Smooth muscle cell (in vitro differentiated cells): ENCODE measurements at regions not wholly inside any gene's neighbourhood (a gene's known extent, or its start where the extent isn't known, plus 50 kb on each side); places are given as distances from the start of the nearest gene placed in this dataset.

Experiments
- DNase-seq: peaks from one replicate; lab custom pipeline; 2025; ENCODE audit not compliant: unreplicated experiment; lab: John Stamatoyannopoulos, UW
- H2AFZ ChIP-seq: fragments of 200-600 bp; sonication (generic); 2 replicates; pipeline ENCODE4 v1.6.0; 2016; ENCODE audit warnings: antibody characterized with exemption, low read depth, mild to moderate bottlenecking
- H3F3A ChIP-seq: fragments of 200-600 bp; sonication (generic); 2 replicates; pipeline ENCODE4 v1.6.0; 2017; ENCODE audit warnings: antibody characterized with exemption, low read depth
- H3K27ac ChIP-seq: fragments of 200-600 bp; sonication (generic); 2 replicates; pipeline ENCODE4 v1.5.1; 2016; ENCODE audit warnings: low read depth, mild to moderate bottlenecking
- H3K27me3 ChIP-seq: fragments of 200-600 bp; sonication (generic); 2 replicates; pipeline ENCODE4 v1.6.1; 2016; ENCODE audit warnings: low read depth, mild to moderate bottlenecking
- H3K36me3 ChIP-seq: fragments of 200-600 bp; sonication (generic); 2 replicates; pipeline ENCODE4 v1.5.1; 2016; ENCODE audit warnings: low read depth
- H3K4me1 ChIP-seq: fragments of 200-600 bp; sonication (generic); 2 replicates; pipeline ENCODE4 v1.5.1; 2016; ENCODE audit warnings: low read depth
- H3K4me2 ChIP-seq: fragments of 200-600 bp; sonication (generic); 2 replicates; pipeline ENCODE4 v1.6.0; 2016; ENCODE audit warnings: mild to moderate bottlenecking
- H3K4me3 ChIP-seq: fragments of 200-600 bp; sonication (generic); 2 replicates; pipeline ENCODE4 v1.5.1; 2016; ENCODE audit warnings: mild to moderate bottlenecking
- H3K79me2 ChIP-seq: fragments of 200-600 bp; sonication (generic); 2 replicates; pipeline ENCODE4 v1.6.0; 2016; ENCODE audit warnings: low read depth, mild to moderate bottlenecking
- H3K9ac ChIP-seq: fragments of 200-600 bp; sonication (generic); 2 replicates; pipeline ENCODE4 v1.6.0; 2016; ENCODE audit warnings: low read depth
- H3K9me3 ChIP-seq: fragments of 200-600 bp; sonication (generic); replicated peaks from 2 replicates; pipeline ENCODE4 v1.5.1; 2016; ENCODE audit warnings: low read depth
- H4K20me1 ChIP-seq: fragments of 200-600 bp; sonication (generic); 2 replicates; pipeline ENCODE4 v1.6.0; 2016; ENCODE audit warnings: low read depth
- CTCF ChIP-seq: fragments of 200-600 bp; sonication (generic); IDR thresholded peaks from 2 replicates; pipeline ENCODE4 v1.5.1; 2017; ENCODE audit warnings: borderline replicate concordance, mild to moderate bottlenecking, antibody characterized with exemption; ENCODE audit not compliant: insufficient read depth, poor library complexity, severe bottlenecking
- WGBS: methylation state at CpG from one replicate; pipeline ENCODE4 v1.1.7; 2016; ENCODE audit warnings: low lambda C conversion rate; 5-methylcytosine and 5-hydroxymethylcytosine counted together

DNA sequence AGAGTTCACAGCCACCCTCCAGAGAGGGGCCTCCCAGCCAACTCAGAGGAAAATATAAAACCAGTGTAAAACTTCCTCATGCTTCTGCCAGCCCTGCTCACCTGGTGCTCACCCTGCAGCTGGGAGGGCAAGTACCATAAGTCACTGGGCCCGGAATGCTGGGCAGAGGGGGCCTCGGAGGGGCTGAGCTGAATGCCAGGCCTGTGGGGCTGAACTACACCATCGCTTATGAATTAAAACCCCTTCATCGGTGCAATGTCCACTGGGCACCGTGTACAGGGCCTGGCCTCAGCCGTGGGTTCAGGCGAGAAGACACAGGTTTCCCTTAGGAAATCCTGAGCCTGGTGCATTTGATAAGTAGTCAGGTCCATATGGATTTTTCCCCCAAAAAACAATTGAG is 828.6 kb downstream of the TBC1D22A start:
- Histone ChIP-seq H3K4me1 (no peaks in the 10 kb centered on the region), H3K27me3 (no peaks in the 10 kb centered on the region), H3K4me2 (no peak overlapping the region), H3K79me2 (no peaks in the 10 kb centered on the region), H4K20me1 (no peaks in the 10 kb centered on the region), H2AFZ (no peak overlapping the region), H3K4me3 (no peak overlapping the region), H3K9ac (no peak overlapping the region), H3K9me3 (no peaks in the 10 kb centered on the region), H3F3A (no peaks in the 10 kb centered on the region), H3K36me3 (no peaks in the 10 kb centered on the region), H3K27ac (no peak overlapping the region)
- no peak for TF ChIP-seq CTCF
- WGBS, result 94% methylated on average over 7 of the region's 7 CpGs
- no peak for DNase-seq

GRCh38 chr22:47589271-47590250 is 827.1 kb downstream of the TBC1D22A start:
- no peak overlapping the region for H2AFZ ChIP-seq
- no peaks in the 10 kb centered on the region for H3K79me2 ChIP-seq
- no peak overlapping the region for H3K27ac ChIP-seq
- peaks cover under 1% of the 10 kb centered on the region for H3K9me3 ChIP-seq
- WGBS, result 83% methylated on average over 15 of the region's 17 CpGs
- H4K20me1 ChIP-seq, result no peaks in the 10 kb centered on the region
- H3K4me1 ChIP-seq, result no peaks in the 10 kb centered on the region
- no peaks in the 10 kb centered on the region for H3F3A ChIP-seq
- no peak for DNase-seq
- H3K4me3 ChIP-seq, result no peak overlapping the region
- no peak for TF ChIP-seq CTCF
- no peaks in the 10 kb centered on the region for H3K36me3 ChIP-seq
- H3K9ac ChIP-seq, result no peak overlapping the region
- no peak overlapping the region for H3K4me2 ChIP-seq
- no peaks in the 10 kb centered on the region for H3K27me3 ChIP-seq

GRCh38 chr22:47588578-47588960 is 826.1 kb downstream of the TBC1D22A start:
- TF ChIP-seq CTCF, result no peak
- DNase-seq, result no peak

More at GRCh38 chr22:47588578-47588960, 826.1 kb downstream of the TBC1D22A start:
- no peak overlapping the region for H3K27ac ChIP-seq
- H3K4me1 ChIP-seq, result no peaks in the 10 kb centered on the region
- H4K20me1 ChIP-seq, result no peaks in the 10 kb centered on the region
- H3K4me3 ChIP-seq, result no peak overlapping the region
- H3K9ac ChIP-seq, result no peak overlapping the region
- H3K79me2 ChIP-seq, result no peaks in the 10 kb centered on the region
- no peak overlapping the region for H2AFZ ChIP-seq
- H3K27me3 ChIP-seq, result no peaks in the 10 kb centered on the region
- 90% methylated on average over 7 of the region's 7 CpGs for WGBS
- H3F3A ChIP-seq, result no peaks in the 10 kb centered on the region
- no peaks in the 10 kb centered on the region for H3K36me3 ChIP-seq
- H3K4me2 ChIP-seq, result no peak overlapping the region
- peaks cover 8% of the 10 kb centered on the region for H3K9me3 ChIP-seq
